ENCODE measurements at regions not wholly inside any gene's neighbourhood (a gene's known extent, or its start where the extent isn't known, plus 50 kb on each side); places are given as distances from the start of the nearest gene placed in this dataset.

DNA sequence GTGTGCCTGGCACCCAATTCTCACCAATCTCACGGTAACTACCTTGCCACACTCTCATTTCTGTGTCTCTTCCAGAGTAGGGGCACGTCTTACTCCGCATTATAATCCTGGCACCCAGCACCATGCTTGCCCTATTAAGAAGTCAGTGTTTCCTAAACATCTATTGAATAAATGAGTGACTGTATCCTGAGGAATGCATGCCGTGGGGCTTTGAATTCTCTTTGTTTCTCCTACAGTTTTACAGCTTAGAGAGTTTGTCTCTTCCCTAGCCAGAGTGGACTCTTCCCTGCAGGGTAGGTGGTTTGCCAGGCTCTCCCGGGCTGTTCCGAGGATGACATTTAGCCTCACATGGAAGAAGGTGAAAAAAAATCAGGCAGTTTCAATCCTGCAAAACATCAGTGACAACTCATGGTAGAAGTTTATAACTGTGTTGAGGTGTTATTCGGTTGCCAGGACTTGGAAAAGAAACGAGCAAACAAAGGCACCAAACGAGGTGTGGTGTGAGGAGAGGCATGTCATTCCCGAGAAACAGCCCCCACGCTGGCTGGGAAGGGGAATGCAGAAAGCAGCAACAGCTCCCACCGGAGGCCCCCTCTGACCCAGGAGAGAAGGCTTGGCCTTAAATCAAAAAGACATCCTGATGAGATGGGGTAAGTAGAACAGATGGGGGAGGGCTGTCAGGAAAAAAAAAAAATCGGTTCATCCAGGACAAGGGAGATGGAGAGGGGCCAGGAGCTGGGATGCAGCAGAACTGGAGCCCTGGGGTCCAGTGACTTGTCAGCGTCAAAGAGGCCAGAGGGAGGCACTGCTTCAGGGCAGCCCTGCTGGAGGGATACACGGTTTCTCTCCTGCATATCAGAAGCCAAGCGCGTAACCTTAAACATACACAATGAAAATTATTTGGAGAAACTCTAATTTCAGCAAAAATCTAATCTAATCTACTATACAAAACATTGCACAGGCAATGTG, 168.4 kb upstream of the ARRDC4 start:
- no peak for ATAC-seq
- DNase-seq = no peak
- no peaks in the 10 kb centered on the region for H3K4me1 ChIP-seq
- no peak for TF ChIP-seq CTCF (IDR thresholded peaks at IDR 0.05)
- H3K27ac ChIP-seq = no peak overlapping the region
- H3K4me3 ChIP-seq = no peak overlapping the region
- H3K27me3 ChIP-seq (ENCODE audit: low read depth) = no peaks in the 10 kb centered on the region
- intact Hi-C loops (cut with DNase I) = no loop called here
- no peaks in the 10 kb centered on the region for H3K36me3 ChIP-seq
- H3K9me3 ChIP-seq = no peaks in the 10 kb centered on the region

DNA sequence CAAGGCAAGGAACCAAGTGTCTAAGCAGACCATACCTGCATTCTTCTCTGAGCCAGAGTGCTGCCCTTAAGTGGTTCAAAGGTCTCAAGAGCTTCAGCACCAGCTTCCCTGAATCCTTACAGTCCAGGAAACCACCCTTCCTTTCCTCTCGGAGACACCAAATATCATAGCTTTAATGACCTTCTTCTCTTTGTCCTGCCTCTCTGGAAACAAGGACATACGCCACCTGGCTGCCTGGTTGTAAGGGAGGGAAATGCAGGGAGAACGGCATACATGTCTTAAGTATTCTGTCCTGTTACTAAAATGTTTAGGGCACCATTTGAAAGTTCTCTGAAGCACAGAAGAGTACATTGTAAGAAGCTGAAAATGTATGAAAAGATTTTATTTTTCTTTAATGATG, 155.6 kb upstream of the ARRDC4 start:
- DNase-seq = no peak
- no peaks in the 10 kb centered on the region for H3K36me3 ChIP-seq
- no peak for ATAC-seq
- intact Hi-C loops (cut with DNase I) = no loop called here
- no peak overlapping the region for H3K27ac ChIP-seq
- no peaks in the 10 kb centered on the region for H3K27me3 ChIP-seq (ENCODE audit: low read depth)
- H3K4me1 ChIP-seq = no peaks in the 10 kb centered on the region
- H3K9me3 ChIP-seq = peaks cover 4% of the 10 kb centered on the region
- no peak overlapping the region for H3K4me3 ChIP-seq
- TF ChIP-seq CTCF (IDR thresholded peaks at IDR 0.05) = no peak

GRCh38 chr15:97806766-97807165, 153.7 kb upstream of the ARRDC4 start:
- no peak overlapping the region for H3K27ac ChIP-seq
- no peak overlapping the region for H3K4me3 ChIP-seq
- no peaks in the 10 kb centered on the region for H3K4me1 ChIP-seq
- DNase-seq (no peak), ATAC-seq (no peak)
- H3K9me3 ChIP-seq = peaks cover 4% of the 10 kb centered on the region
- no peaks in the 10 kb centered on the region for H3K27me3 ChIP-seq (ENCODE audit: low read depth)
- H3K36me3 ChIP-seq = no peaks in the 10 kb centered on the region
- no peak for TF ChIP-seq CTCF (IDR thresholded peaks at IDR 0.05)
- intact Hi-C loops (cut with DNase I) = no loop called here

GRCh38 chr15:97815835-97816234, 144.7 kb upstream of the ARRDC4 start:
- Histone ChIP-seq H3K36me3 (no peaks in the 10 kb centered on the region), H3K4me3 (no peak overlapping the region), H3K4me1 (no peaks in the 10 kb centered on the region), H3K27ac (no peak overlapping the region), H3K27me3 (ENCODE audit: low read depth) (no peaks in the 10 kb centered on the region), H3K9me3 (no peaks in the 10 kb centered on the region)
- TF ChIP-seq CTCF (IDR thresholded peaks at IDR 0.05) = no peak
- no peak for ATAC-seq
- DNase-seq = no peak
- intact Hi-C loops (cut with DNase I) = no loop called here

DNA sequence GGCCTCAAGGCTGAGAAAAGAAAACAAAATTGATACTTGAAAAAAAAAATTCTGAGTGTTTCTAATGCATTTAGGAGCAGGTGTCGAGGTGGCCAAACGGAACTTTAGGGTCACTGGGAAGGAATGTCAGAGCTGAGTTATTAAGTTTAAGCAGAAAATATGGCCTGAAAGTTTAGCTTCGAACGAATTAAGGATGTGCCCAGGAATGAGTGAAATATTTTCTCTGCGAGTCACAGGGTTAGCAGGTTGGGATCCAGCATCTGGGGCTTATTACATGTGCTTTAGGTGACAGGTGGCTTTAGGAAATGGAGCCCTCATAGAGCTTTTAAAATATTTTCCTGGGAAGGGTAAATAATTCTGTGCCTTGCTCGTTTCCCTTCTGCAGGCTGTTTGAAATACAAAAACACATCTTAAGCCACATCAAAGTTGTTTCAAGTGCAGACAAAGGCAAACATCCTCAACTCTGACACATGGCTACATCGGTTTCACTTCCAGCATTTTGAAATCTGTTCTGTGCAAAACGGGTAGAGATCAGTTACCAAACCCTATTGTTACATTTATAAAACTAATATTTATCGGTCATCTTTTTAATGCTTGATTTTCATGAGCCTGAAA, 143.1 kb upstream of the ARRDC4 start:
- no peak for ATAC-seq

More for the DNA sequence above, 143.1 kb upstream of the ARRDC4 start:
- TF ChIP-seq CTCF (IDR thresholded peaks at IDR 0.05) = no peak
- Histone ChIP-seq H3K4me1 (no peaks in the 10 kb centered on the region), H3K4me3 (no peak overlapping the region), H3K27ac (no peak overlapping the region), H3K36me3 (no peaks in the 10 kb centered on the region), H3K27me3 (ENCODE audit: low read depth) (no peaks in the 10 kb centered on the region), H3K9me3 (no peaks in the 10 kb centered on the region)
- intact Hi-C loops (cut with DNase I) = no loop called here
- DNase-seq = no peak
